ENCODE measurements at regions not wholly inside any gene's neighbourhood (a gene's known extent, or its start where the extent isn't known, plus 50 kb on each side); places are given as distances from the start of the nearest gene placed in this dataset.
A peak's percentile ranks its signal among the peaks of the same experiment; 100 is the strongest.

GRCh38 chr4:123659730-123660129 is 263.1 kb downstream of the SPRY1 start:
- TF ChIP-seq CTCF (IDR thresholded peaks at IDR 0.05), result peak in 1 of 5 experiments; percentile 16
- TF ChIP-seq POLR2A (IDR thresholded peaks at IDR 0.05), result no peak
- no peak for TF ChIP-seq EP300 (IDR thresholded peaks at IDR 0.05)
